HG03095 (cell line): ENCODE measurements at regions not wholly inside any gene's neighbourhood (a gene's known extent, or its start where the extent isn't known, plus 50 kb on each side); places are given as distances from the start of the nearest gene placed in this dataset.
"Not testable (repeated sequence)": the region's sequence is repeated elsewhere in the genome, so short reads cannot be mapped to it uniquely, and the experiment has no call there.

Source experiments
- ATAC-seq: cut with Tn5 transposase; IDR thresholded peaks from one replicate; pipeline ENCODE4 v1.9.1; 2021; ENCODE audit warnings: moderate library complexity; ENCODE audit not compliant: unreplicated experiment

GRCh38 chr2:38243186-38243880, 133.7 kb downstream of the ATL2 start:
- ATAC-seq, result no peak

GRCh38 chr2:38239452-38239851, 137.6 kb downstream of the ATL2 start:
- no peak for ATAC-seq

GRCh38 chr2:38238705-38239104, 138.4 kb downstream of the ATL2 start:
- ATAC-seq, result not testable (repeated sequence)

- ATAC-seq, result no peak
These were observed 139.8 kb downstream of the ATL2 start for GRCh38 chr2:38237311-38237710.

- no peak for ATAC-seq
These were observed 143.7 kb downstream of the ATL2 start for GRCh38 chr2:38233231-38233983.

- no peak for ATAC-seq
These were observed 144.6 kb downstream of the ATL2 start for GRCh38 chr2:38232454-38232853.

GRCh38 chr2:38230756-38231155, 146.3 kb downstream of the ATL2 start:
- ATAC-seq, result no peak

- no peak for ATAC-seq
These were observed 148.3 kb downstream of the ATL2 start for GRCh38 chr2:38228753-38229152.

GRCh38 chr2:38224821-38225437, 149.0 kb upstream of the CYP1B1 start:
- ATAC-seq, result no peak

GRCh38 chr2:38224181-38224580, 148.2 kb upstream of the CYP1B1 start:
- ATAC-seq, result no peak

- ATAC-seq, result no peak
These were observed 147.3 kb upstream of the CYP1B1 start for GRCh38 chr2:38223256-38223655.

GRCh38 chr2:38220164-38220563, 144.2 kb upstream of the CYP1B1 start:
- ATAC-seq, result no peak

GRCh38 chr2:38218995-38219394, 143.0 kb upstream of the CYP1B1 start:
- ATAC-seq, result no peak

- ATAC-seq, result no peak
These were observed 142.6 kb upstream of the CYP1B1 start for GRCh38 chr2:38218591-38218991.

- ATAC-seq, result no peak
These were observed 141.6 kb upstream of the CYP1B1 start for GRCh38 chr2:38217401-38218188.

GRCh38 chr2:38216886-38217285, 140.9 kb upstream of the CYP1B1 start:
- ATAC-seq, result no peak

- no peak for ATAC-seq
These were observed 140.0 kb upstream of the CYP1B1 start for GRCh38 chr2:38215993-38216392.

GRCh38 chr2:38215522-38215921, 139.6 kb upstream of the CYP1B1 start:
- ATAC-seq, result no peak

- no peak for ATAC-seq
These were observed 138.3 kb upstream of the CYP1B1 start for GRCh38 chr2:38214209-38214717.

- no peak for ATAC-seq
These were observed 137.7 kb upstream of the CYP1B1 start for GRCh38 chr2:38213619-38214167.

GRCh38 chr2:38212312-38212711, 136.4 kb upstream of the CYP1B1 start:
- ATAC-seq, result no peak
